ENCODE measurements at regions not wholly inside any gene's neighbourhood (a gene's known extent, or its start where the extent isn't known, plus 50 kb on each side); places are given as distances from the start of the nearest gene placed in this dataset.
A peak's percentile ranks its signal among the peaks of the same experiment; 100 is the strongest.
"Not testable (repeated sequence)": the region's sequence is repeated elsewhere in the genome, so short reads cannot be mapped to it uniquely, and the experiment has no call there.

DNA sequence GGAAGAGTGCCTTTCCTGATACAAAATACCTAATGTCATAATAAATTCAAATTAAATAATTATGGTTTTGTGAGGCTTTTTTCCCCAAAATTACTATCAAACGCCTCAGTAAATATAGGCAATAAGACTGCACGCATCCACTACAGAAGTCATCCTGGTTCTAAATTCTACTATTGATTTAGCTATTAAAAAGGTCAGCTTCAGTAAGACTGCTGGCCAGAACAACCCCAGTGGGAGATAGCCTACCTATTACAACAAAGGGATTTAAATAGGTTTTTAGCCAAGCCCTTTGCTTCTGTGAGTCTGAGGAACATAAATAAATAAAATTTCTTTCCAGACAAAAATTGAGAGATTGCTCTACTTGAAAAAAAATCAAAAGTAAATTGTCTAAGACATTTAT lies 132.1 kb downstream of the PLPPR4 start:
- Mint-ChIP-seq H3K36me3 (ENCODE audit: low read depth) (peaks cover 1% of the 10 kb centered on the region), H3K27ac (ENCODE audit: unreplicated experiment) (no peak overlapping the region), H3K4me3 (ENCODE audit: unreplicated experiment) (no peak overlapping the region), H3K4me1 (ENCODE audit: low read depth) (no peaks in the 10 kb centered on the region), H3K27me3 (ENCODE audit: low read depth) (peaks cover 22% of the 10 kb centered on the region), H3K9me3 (ENCODE audit: low read depth) (peaks cover 2% of the 10 kb centered on the region)
- DNase-seq (ENCODE audit: low spot score) = no peak
- TF ChIP-seq, protein P1, sequence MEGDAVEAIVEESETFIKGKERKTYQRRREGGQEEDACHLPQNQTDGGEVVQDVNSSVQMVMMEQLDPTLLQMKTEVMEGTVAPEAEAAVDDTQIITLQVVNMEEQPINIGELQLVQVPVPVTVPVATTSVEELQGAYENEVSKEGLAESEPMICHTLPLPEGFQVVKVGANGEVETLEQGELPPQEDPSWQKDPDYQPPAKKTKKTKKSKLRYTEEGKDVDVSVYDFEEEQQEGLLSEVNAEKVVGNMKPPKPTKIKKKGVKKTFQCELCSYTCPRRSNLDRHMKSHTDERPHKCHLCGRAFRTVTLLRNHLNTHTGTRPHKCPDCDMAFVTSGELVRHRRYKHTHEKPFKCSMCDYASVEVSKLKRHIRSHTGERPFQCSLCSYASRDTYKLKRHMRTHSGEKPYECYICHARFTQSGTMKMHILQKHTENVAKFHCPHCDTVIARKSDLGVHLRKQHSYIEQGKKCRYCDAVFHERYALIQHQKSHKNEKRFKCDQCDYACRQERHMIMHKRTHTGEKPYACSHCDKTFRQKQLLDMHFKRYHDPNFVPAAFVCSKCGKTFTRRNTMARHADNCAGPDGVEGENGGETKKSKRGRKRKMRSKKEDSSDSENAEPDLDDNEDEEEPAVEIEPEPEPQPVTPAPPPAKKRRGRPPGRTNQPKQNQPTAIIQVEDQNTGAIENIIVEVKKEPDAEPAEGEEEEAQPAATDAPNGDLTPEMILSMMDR (IDR thresholded peaks at IDR 0.05) = no peak

DNA sequence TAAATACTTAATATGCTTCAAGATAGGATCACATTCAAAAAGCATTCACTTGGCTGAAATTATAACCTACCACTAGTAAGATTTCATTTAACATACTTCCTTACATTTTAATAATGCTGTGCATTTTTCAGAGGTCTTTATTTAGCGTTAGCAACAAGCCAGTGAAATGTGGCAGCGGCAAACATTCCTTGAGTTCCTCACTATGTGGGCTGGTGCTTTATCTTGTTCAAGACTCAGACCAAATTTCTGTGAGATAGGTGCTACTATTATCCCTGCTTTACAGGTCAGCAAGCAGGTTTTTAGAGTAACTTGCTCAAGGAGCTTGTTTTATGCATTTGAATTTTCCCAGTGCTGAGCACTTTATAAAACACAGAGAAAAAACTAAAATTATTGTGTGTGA lies 132.7 kb downstream of the PLPPR4 start:
- H3K4me3 Mint-ChIP-seq (ENCODE audit: unreplicated experiment) = no peak overlapping the region
- H3K9me3 Mint-ChIP-seq (ENCODE audit: low read depth) = peaks cover 2% of the 10 kb centered on the region
- DNase-seq (ENCODE audit: low spot score) = no peak
- TF ChIP-seq, protein P1 (IDR thresholded peaks at IDR 0.05) = no peak
- peaks cover 22% of the 10 kb centered on the region for H3K27me3 Mint-ChIP-seq (ENCODE audit: low read depth)
- H3K27ac Mint-ChIP-seq (ENCODE audit: unreplicated experiment) = no peak overlapping the region
- peaks cover 1% of the 10 kb centered on the region for H3K36me3 Mint-ChIP-seq (ENCODE audit: low read depth)
- H3K4me1 Mint-ChIP-seq (ENCODE audit: low read depth) = no peaks in the 10 kb centered on the region

DNA sequence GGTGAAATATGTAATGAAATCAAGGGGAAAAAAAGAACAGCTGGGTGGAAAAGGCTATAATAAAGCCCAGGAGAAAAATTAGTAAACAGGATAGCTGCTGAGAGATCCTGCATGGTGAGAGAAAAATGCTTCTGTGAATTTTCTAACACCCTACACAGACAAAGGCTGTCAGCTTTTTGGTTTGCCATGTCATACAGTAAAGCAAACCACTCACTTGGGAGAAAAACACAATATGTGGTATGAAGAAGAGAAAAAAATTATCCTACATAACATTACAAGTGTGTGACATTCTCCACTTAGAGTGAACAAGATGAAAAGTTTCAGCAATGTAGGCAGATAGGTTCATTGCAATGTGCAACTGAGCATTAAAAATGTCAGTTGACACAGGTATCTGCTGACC lies 133.6 kb downstream of the PLPPR4 start:
- peaks cover 17% of the 10 kb centered on the region for H3K27me3 Mint-ChIP-seq (ENCODE audit: low read depth)
- peaks cover 2% of the 10 kb centered on the region for H3K9me3 Mint-ChIP-seq (ENCODE audit: low read depth)
- TF ChIP-seq, protein P1 (IDR thresholded peaks at IDR 0.05) = no peak
- DNase-seq (ENCODE audit: low spot score) = no peak
- no peak overlapping the region for H3K27ac Mint-ChIP-seq (ENCODE audit: unreplicated experiment)
- H3K36me3 Mint-ChIP-seq (ENCODE audit: low read depth) = peaks cover 1% of the 10 kb centered on the region
- H3K4me3 Mint-ChIP-seq (ENCODE audit: unreplicated experiment) = no peak overlapping the region
- no peaks in the 10 kb centered on the region for H3K4me1 Mint-ChIP-seq (ENCODE audit: low read depth)

DNA sequence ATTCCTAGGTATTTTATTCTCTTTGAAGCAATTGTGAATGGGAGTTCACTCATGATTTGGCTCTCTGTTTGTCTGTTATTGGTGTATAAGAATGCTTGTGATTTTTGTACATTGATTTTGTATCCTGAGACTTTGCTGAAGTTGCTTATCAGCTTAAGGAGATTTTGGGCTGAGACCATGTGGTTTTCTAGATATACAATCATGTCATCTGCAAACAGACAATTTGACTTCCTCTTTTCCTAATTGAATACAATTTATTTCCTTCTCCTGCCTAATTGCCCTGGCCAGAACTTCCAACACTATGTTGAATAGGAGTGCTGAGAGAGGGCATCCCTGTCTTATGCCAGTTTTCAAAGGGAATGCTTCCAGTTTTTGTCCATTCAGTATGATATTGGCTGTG lies 137.3 kb downstream of the PLPPR4 start:
- H3K36me3 Mint-ChIP-seq (ENCODE audit: low read depth); H3K4me3 Mint-ChIP-seq (ENCODE audit: unreplicated experiment); DNase-seq (ENCODE audit: low spot score); H3K4me1 Mint-ChIP-seq (ENCODE audit: low read depth); H3K27me3 Mint-ChIP-seq (ENCODE audit: low read depth); H3K27ac Mint-ChIP-seq (ENCODE audit: unreplicated experiment): not testable (repeated sequence)
- H3K9me3 Mint-ChIP-seq (ENCODE audit: low read depth) = peaks cover 10% of the 10 kb centered on the region

DNA sequence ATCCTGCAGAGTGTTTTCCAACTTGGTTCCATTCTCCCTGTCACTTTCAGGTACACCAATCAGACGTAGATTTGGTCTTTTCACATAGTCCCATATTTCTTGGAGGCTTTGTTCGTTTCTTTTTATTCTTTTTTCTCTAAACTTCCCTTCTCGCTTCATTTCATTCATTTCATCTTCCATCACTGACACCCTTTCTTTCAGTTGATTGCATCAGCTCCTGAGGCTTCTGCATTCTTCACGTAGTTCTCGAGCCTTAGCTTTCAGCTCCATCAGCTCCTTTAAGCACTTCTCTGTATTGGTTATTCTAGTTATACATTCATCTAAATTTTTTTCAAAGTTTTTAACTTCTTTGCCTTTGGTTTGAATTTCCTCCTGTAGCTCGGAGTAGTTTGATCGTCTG lies 140.1 kb downstream of the PLPPR4 start:
- not testable (repeated sequence) for DNase-seq (ENCODE audit: low spot score); H3K4me1 Mint-ChIP-seq (ENCODE audit: low read depth); H3K27ac Mint-ChIP-seq (ENCODE audit: unreplicated experiment); H3K4me3 Mint-ChIP-seq (ENCODE audit: unreplicated experiment); H3K27me3 Mint-ChIP-seq (ENCODE audit: low read depth); H3K36me3 Mint-ChIP-seq (ENCODE audit: low read depth)
- H3K9me3 Mint-ChIP-seq (ENCODE audit: low read depth) = peaks cover 10% of the 10 kb centered on the region

DNA sequence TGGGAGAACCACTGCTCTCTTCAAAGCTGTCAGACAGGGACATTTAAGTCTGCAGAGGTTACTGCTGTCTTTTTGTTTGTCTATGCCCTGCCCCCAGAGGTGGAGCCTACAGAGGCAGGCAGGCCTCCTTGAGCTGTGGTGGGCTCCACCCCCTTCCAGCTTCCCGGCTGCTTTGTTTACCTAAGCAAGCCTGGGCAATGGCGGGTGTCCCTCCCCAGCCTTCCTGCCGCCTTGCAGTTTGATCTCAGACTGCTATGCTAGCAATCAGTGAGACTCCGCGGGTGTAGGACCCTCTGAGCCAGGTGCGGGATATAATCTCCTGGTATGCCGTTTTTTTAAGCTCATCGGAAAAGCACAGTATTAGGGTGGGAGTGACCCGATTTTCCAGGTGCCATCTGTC lies 141.0 kb downstream of the PLPPR4 start:
- DNase-seq (ENCODE audit: low spot score) = peak; percentile 53
- not testable (repeated sequence) for H3K27me3 Mint-ChIP-seq (ENCODE audit: low read depth); H3K4me1 Mint-ChIP-seq (ENCODE audit: low read depth); H3K36me3 Mint-ChIP-seq (ENCODE audit: low read depth); H3K27ac Mint-ChIP-seq (ENCODE audit: unreplicated experiment); H3K4me3 Mint-ChIP-seq (ENCODE audit: unreplicated experiment)
- peaks cover 10% of the 10 kb centered on the region for H3K9me3 Mint-ChIP-seq (ENCODE audit: low read depth)

DNA sequence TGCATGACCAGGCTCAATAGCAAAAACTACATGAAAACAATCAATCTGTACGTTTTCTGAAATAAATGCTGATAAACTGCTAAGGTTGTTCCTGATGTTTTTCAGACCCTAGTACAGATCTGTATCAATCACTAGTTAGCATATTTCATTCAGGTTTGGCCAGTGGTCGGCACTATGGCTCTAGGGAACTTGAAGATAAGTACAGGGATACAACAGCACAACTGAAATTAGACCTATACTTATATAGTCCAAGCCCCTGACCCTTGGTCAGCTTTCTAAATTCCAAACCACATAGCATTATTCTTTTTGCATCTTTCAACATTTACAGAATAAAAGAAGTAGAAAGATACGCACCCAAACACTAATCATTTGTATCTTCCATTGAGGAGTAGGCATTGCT lies 142.7 kb downstream of the PLPPR4 start:
- TF ChIP-seq, protein P1 (IDR thresholded peaks at IDR 0.05) = no peak
- Mint-ChIP-seq H3K4me1 (ENCODE audit: low read depth) (no peaks in the 10 kb centered on the region), H3K27ac (ENCODE audit: unreplicated experiment) (no peak overlapping the region), H3K9me3 (ENCODE audit: low read depth) (peaks cover 10% of the 10 kb centered on the region), H3K4me3 (ENCODE audit: unreplicated experiment) (no peak overlapping the region), H3K27me3 (ENCODE audit: low read depth) (peaks cover 2% of the 10 kb centered on the region), H3K36me3 (ENCODE audit: low read depth) (no peaks in the 10 kb centered on the region)
- DNase-seq (ENCODE audit: low spot score) = no peak
